ENCODE measurements at regions not wholly inside any gene's neighbourhood (a gene's known extent, or its start where the extent isn't known, plus 50 kb on each side); places are given as distances from the start of the nearest gene placed in this dataset.

DNA sequence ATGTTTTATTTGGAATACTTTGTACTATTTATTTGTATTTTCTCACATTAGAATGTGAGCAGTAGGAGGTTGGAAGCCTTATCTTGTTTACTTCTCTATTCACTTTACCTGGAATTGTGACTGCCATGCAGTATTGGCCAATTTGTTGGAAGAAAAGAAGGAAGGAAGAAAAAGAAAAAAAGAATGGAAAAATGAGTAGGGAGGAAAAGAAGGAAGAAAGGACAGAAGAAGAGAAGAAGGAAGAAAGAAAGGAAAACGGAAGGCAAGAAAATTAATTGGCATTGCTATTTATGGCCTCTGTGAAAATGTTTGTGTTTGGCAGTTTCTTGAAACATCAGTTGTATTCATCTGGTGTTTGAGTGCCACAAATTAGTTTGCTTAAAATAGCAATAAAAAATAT is 575.2 kb upstream of the ZNF608 start:
- no peaks in the 10 kb centered on the region for H3K36me3 ChIP-seq (ENCODE audit: control insufficient read depth, insufficient read depth, low read length)
- ChIA-PET POLR2A (no interaction called here), CTCF (no interaction called here)
- Mint-ChIP-seq H3K27me3 (ENCODE audit: insufficient read depth, unreplicated experiment) (no peaks in the 10 kb centered on the region), H3K4me3 (ENCODE audit: unreplicated experiment) (no peak overlapping the region), H3K4me1 (ENCODE audit: low read depth, unreplicated experiment) (peaks cover 6% of the 10 kb centered on the region), H3K27ac (ENCODE audit: unreplicated experiment) (no peak overlapping the region), H3K36me3 (ENCODE audit: insufficient read depth, unreplicated experiment) (no peaks in the 10 kb centered on the region), H3K9me3 (ENCODE audit: unreplicated experiment) (peaks cover 10% of the 10 kb centered on the region)
- no peak for DNase-seq
- no peak overlapping the region for H3K4me3 ChIP-seq (ENCODE audit: low read depth, low read length)
- TF ChIP-seq, protein P1, sequence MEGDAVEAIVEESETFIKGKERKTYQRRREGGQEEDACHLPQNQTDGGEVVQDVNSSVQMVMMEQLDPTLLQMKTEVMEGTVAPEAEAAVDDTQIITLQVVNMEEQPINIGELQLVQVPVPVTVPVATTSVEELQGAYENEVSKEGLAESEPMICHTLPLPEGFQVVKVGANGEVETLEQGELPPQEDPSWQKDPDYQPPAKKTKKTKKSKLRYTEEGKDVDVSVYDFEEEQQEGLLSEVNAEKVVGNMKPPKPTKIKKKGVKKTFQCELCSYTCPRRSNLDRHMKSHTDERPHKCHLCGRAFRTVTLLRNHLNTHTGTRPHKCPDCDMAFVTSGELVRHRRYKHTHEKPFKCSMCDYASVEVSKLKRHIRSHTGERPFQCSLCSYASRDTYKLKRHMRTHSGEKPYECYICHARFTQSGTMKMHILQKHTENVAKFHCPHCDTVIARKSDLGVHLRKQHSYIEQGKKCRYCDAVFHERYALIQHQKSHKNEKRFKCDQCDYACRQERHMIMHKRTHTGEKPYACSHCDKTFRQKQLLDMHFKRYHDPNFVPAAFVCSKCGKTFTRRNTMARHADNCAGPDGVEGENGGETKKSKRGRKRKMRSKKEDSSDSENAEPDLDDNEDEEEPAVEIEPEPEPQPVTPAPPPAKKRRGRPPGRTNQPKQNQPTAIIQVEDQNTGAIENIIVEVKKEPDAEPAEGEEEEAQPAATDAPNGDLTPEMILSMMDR (IDR thresholded peaks at IDR 0.05; ENCODE audit: insufficient read depth in 1 of 2, low read depth in 1 of 2, low read length in 1 of 2, severe bottlenecking in 1 of 2, unreplicated experiment in 1 of 2): no peak
- no TSS peak for BruUV-seq (replicated peaks)
- no peaks in the 10 kb centered on the region for H3K27me3 ChIP-seq (replicated peaks; ENCODE audit: control insufficient read depth, insufficient read depth, low read length)
- H3K9me3 ChIP-seq: no peaks in the 10 kb centered on the region
- no peaks in the 10 kb centered on the region for H3K4me1 ChIP-seq
- intact Hi-C loops (cut with micrococcal nuclease; ENCODE audit: unreplicated experiment): no loop called here

DNA sequence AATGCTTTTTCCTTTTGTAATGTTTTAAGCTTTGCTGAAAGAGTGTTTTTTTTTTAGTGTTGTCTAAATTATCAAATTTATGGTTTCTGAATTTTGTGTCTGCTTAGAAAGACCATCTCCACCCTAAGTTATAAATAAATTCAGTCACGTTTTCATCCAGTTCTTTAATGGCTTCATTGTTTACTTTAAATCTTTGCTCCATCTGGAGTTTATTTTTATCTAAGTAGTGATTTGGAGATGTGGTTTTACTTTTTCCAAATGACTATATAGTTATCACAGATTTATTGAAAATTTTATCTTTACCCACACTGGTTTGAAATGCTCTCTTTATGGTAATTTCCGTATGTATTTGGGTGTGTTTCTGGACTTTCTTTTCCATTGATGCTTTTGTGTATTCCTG is 577.2 kb upstream of the ZNF608 start:
- ChIA-PET POLR2A (no interaction called here), CTCF (no interaction called here)
- Mint-ChIP-seq H3K4me1 (ENCODE audit: low read depth, unreplicated experiment) (peaks cover 6% of the 10 kb centered on the region), H3K27ac (ENCODE audit: unreplicated experiment) (no peak overlapping the region), H3K4me3 (ENCODE audit: unreplicated experiment) (no peak overlapping the region), H3K27me3 (ENCODE audit: insufficient read depth, unreplicated experiment) (no peaks in the 10 kb centered on the region), H3K9me3 (ENCODE audit: unreplicated experiment) (peaks cover 10% of the 10 kb centered on the region), H3K36me3 (ENCODE audit: insufficient read depth, unreplicated experiment) (no peaks in the 10 kb centered on the region)
- Histone ChIP-seq H3K27me3 (replicated peaks; ENCODE audit: control insufficient read depth, insufficient read depth, low read length) (no peaks in the 10 kb centered on the region), H3K4me3 (ENCODE audit: low read depth, low read length) (no peak overlapping the region), H3K4me1 (no peaks in the 10 kb centered on the region), H3K9me3 (no peaks in the 10 kb centered on the region), H3K36me3 (ENCODE audit: control insufficient read depth, insufficient read depth, low read length) (no peaks in the 10 kb centered on the region)
- intact Hi-C loops (cut with micrococcal nuclease; ENCODE audit: unreplicated experiment): no loop called here
- DNase-seq: no peak
- BruUV-seq (replicated peaks): no TSS peak
- TF ChIP-seq, protein P1 (IDR thresholded peaks at IDR 0.05; ENCODE audit: insufficient read depth in 1 of 2, low read depth in 1 of 2, low read length in 1 of 2, severe bottlenecking in 1 of 2, unreplicated experiment in 1 of 2): no peak

DNA sequence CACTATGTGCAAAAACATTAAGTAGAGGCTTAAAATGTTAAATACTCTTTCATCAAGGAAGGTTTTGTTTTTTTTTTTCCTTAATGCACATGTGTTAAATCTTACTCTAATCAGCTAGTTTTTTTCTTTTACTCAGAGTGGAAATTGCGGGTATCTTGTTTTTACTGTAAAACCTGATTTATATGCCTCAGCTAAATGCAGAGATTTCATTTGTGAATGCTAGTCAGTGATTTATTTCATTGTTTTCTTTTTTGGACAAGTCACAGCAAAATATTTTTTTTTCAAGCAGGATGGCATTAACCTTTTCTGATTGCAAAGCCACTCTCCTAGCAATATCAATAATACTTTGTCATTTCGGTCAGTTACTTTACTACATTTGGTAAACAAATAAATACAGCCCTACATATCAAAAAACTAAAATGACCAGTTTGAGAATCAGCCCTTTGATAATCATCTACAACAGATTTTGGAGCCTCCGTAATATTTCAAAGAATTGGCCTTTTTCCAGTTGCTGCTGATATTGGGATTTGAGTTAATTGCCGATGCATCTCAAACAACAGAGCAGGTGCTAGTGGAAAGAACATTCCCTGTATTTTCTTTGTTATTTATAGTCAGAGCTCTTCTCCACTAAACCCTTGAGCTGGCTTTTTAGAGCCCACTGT is 579.2 kb upstream of the ZNF608 start:
- no peak overlapping the region for H3K4me3 ChIP-seq (ENCODE audit: low read depth, low read length)
- no peaks in the 10 kb centered on the region for H3K9me3 ChIP-seq
- Mint-ChIP-seq H3K27me3 (ENCODE audit: insufficient read depth, unreplicated experiment) (no peaks in the 10 kb centered on the region), H3K36me3 (ENCODE audit: insufficient read depth, unreplicated experiment) (no peaks in the 10 kb centered on the region), H3K9me3 (ENCODE audit: unreplicated experiment) (peaks cover 10% of the 10 kb centered on the region), H3K4me1 (ENCODE audit: low read depth, unreplicated experiment) (no peaks in the 10 kb centered on the region), H3K4me3 (ENCODE audit: unreplicated experiment) (no peak overlapping the region), H3K27ac (ENCODE audit: unreplicated experiment) (no peak overlapping the region)
- H3K36me3 ChIP-seq (ENCODE audit: control insufficient read depth, insufficient read depth, low read length): no peaks in the 10 kb centered on the region
- TF ChIP-seq, protein P1 (IDR thresholded peaks at IDR 0.05; ENCODE audit: insufficient read depth in 1 of 2, low read depth in 1 of 2, low read length in 1 of 2, severe bottlenecking in 1 of 2, unreplicated experiment in 1 of 2): no peak
- DNase-seq: no peak
- ChIA-PET CTCF (no interaction called here), POLR2A (no interaction called here)
- no TSS peak for BruUV-seq (replicated peaks)
- no peaks in the 10 kb centered on the region for H3K27me3 ChIP-seq (replicated peaks; ENCODE audit: control insufficient read depth, insufficient read depth, low read length)
- H3K4me1 ChIP-seq: no peaks in the 10 kb centered on the region
- intact Hi-C loops (cut with micrococcal nuclease; ENCODE audit: unreplicated experiment): no loop called here
